A673 (cell line): ENCODE measurements at regions not wholly inside any gene's neighbourhood (a gene's known extent, or its start where the extent isn't known, plus 50 kb on each side); places are given as distances from the start of the nearest gene placed in this dataset.

Source experiments
- BruUV-seq: library from RNA; stranded (reverse); fragments of 400-500 nt; replicated peaks from 2 replicates; lab custom pipeline; 2021; lab: Mats Ljungman, UMichigan
- CTCF ChIA-PET: fragments of 300-600 bp; sonication (Branson Sonifier 250); formaldehyde crosslinking; loops from one replicate; lab custom pipeline; 2022; ENCODE audit warnings: antibody characterized with exemption; lab: Charles Lee
- POLR2A ChIA-PET: fragments of 300-600 bp; sonication (Branson Sonifier 250); formaldehyde crosslinking; loops from one replicate; lab custom pipeline; 2022; ENCODE audit warnings: antibody characterized with exemption; ENCODE audit not compliant: low non-redundant PET; lab: Charles Lee
- DNase-seq: peaks from one replicate; pipeline ENCODE4 v3.0.0-alpha.2; 2015; ENCODE audit warnings: low spot score
- H3K27ac ChIP-seq: fragments of 200-600 bp; sonication (generic); 2 replicates; pipeline ENCODE4 v1.5.1; 2016; ENCODE audit warnings: mixed run types, low read depth, mild to moderate bottlenecking, mixed read lengths, antibody characterized with exemption, low read length; ENCODE audit not compliant: poor library complexity, severe bottlenecking
- H3K27me3 ChIP-seq: fragments of 200-600 bp; sonication (generic); replicated peaks from 2 replicates; pipeline ENCODE4 v1.6.1; 2017; ENCODE audit warnings: mixed run types, low read depth, mild to moderate bottlenecking, mixed read lengths, antibody characterized with exemption, low read length; ENCODE audit not compliant: insufficient read depth, poor library complexity
- H3K36me3 ChIP-seq: fragments of 200-600 bp; sonication (generic); 2 replicates; pipeline ENCODE4 v1.6.1; 2016; ENCODE audit warnings: mixed run types, mild to moderate bottlenecking, mixed read lengths, antibody characterized with exemption, low read length; ENCODE audit not compliant: insufficient read depth, poor library complexity, severe bottlenecking
- H3K4me1 ChIP-seq: fragments of 200-600 bp; sonication (generic); 2 replicates; pipeline ENCODE4 v1.6.1; 2017; ENCODE audit warnings: mixed run types, mild to moderate bottlenecking, mixed read lengths, antibody characterized with exemption, low read length; ENCODE audit not compliant: insufficient read depth, poor library complexity, severe bottlenecking
- H3K4me3 ChIP-seq: fragments of 200-600 bp; sonication (generic); 2 replicates; pipeline ENCODE4 v1.5.1; 2016; ENCODE audit warnings: low read depth, mixed run types, mild to moderate bottlenecking, mixed read lengths, low read length; ENCODE audit not compliant: poor library complexity, severe bottlenecking
- H3K9me3 ChIP-seq: fragments of 200-600 bp; sonication (generic); 2 replicates; pipeline ENCODE4 v1.6.1; 2016; ENCODE audit warnings: mixed run types, low read depth, mild to moderate bottlenecking, mixed read lengths, antibody characterized with exemption, low read length; ENCODE audit not compliant: poor library complexity, severe bottlenecking
- CTCF ChIP-seq: fragments of 300-800, 200-600 bp; sonication (generic); conservative IDR thresholded peaks from 2 replicates; pipeline ENCODE4 v1.5.1; 2017; ENCODE audit warnings: low read depth, mild to moderate bottlenecking, antibody characterized with exemption, low read length, moderate library complexity, mixed read lengths
- EZH2 ChIP-seq: fragments of 200-600 bp; sonication (generic); IDR thresholded peaks from 2 replicates; pipeline ENCODE4 v1.6.1; 2017; ENCODE audit warnings: borderline replicate concordance, low read depth, mild to moderate bottlenecking, mixed read lengths, antibody characterized with exemption, low read length; ENCODE audit not compliant: poor library complexity, severe bottlenecking
- intact Hi-C: fragments of 100-400 bp; cut with micrococcal nuclease; formaldehyde crosslinking; loops from one replicate; pipeline ENCODE4 v1.10.0; 2022; ENCODE audit not compliant: unreplicated experiment

GRCh38 chr11:111169367-111169766 is 76.2 kb upstream of the POU2AF2 start:
- CTCF ChIA-PET, result no interaction called here
- intact Hi-C loops, result no loop called here
- TF ChIP-seq CTCF (no peak), EZH2 (no peak)
- no peak overlapping the region for H3K4me3 ChIP-seq
- H3K4me1 ChIP-seq, result no peaks in the 10 kb centered on the region
- POLR2A ChIA-PET, result no interaction called here
- no TSS peak for BruUV-seq
- no peak overlapping the region for H3K27ac ChIP-seq
- H3K27me3 ChIP-seq, result no peaks in the 10 kb centered on the region
- H3K9me3 ChIP-seq, result no peaks in the 10 kb centered on the region
- DNase-seq, result no peak
- H3K36me3 ChIP-seq, result no peaks in the 10 kb centered on the region

- no peak for TF ChIP-seq EZH2
- H3K4me1 ChIP-seq, result no peaks in the 10 kb centered on the region
- no peak overlapping the region for H3K27ac ChIP-seq
- no peaks in the 10 kb centered on the region for H3K9me3 ChIP-seq
- H3K27me3 ChIP-seq, result no peaks in the 10 kb centered on the region
- H3K36me3 ChIP-seq, result no peaks in the 10 kb centered on the region
- BruUV-seq, result no TSS peak
- no peak overlapping the region for H3K4me3 ChIP-seq
- DNase-seq, result no peak
- ChIA-PET CTCF (no interaction called here), POLR2A (no interaction called here)
- intact Hi-C loops, result no loop called here
Observed at GRCh38 chr11:111168871-111169270, 76.7 kb upstream of the POU2AF2 start.

- Histone ChIP-seq H3K4me1 (no peaks in the 10 kb centered on the region), H3K27me3 (no peaks in the 10 kb centered on the region), H3K4me3 (no peak overlapping the region), H3K27ac (no peak overlapping the region), H3K36me3 (no peaks in the 10 kb centered on the region), H3K9me3 (no peaks in the 10 kb centered on the region)
- DNase-seq, result no peak
- POLR2A ChIA-PET, result no interaction called here
- TF ChIP-seq EZH2 (no peak), CTCF (no peak)
- intact Hi-C loops, result no loop called here
- CTCF ChIA-PET, result no interaction called here
- no TSS peak for BruUV-seq
Observed at GRCh38 chr11:111167666-111168065, 77.9 kb upstream of the POU2AF2 start.

GRCh38 chr11:111166598-111166997 is 78.9 kb upstream of the POU2AF2 start:
- H3K36me3 ChIP-seq, result no peaks in the 10 kb centered on the region
- DNase-seq, result no peak
- H3K9me3 ChIP-seq, result no peaks in the 10 kb centered on the region
- TF ChIP-seq CTCF, result no peak
- no peak for TF ChIP-seq EZH2
- ChIA-PET POLR2A (no interaction called here), CTCF (no interaction called here)
- no peaks in the 10 kb centered on the region for H3K27me3 ChIP-seq
- H3K4me1 ChIP-seq, result no peaks in the 10 kb centered on the region
- no TSS peak for BruUV-seq
- no peak overlapping the region for H3K27ac ChIP-seq
- intact Hi-C loops, result no loop called here
- no peak overlapping the region for H3K4me3 ChIP-seq
